ENCODE measurements at regions not wholly inside any gene's neighbourhood (a gene's known extent, or its start where the extent isn't known, plus 50 kb on each side); places are given as distances from the start of the nearest gene placed in this dataset.

DNA sequence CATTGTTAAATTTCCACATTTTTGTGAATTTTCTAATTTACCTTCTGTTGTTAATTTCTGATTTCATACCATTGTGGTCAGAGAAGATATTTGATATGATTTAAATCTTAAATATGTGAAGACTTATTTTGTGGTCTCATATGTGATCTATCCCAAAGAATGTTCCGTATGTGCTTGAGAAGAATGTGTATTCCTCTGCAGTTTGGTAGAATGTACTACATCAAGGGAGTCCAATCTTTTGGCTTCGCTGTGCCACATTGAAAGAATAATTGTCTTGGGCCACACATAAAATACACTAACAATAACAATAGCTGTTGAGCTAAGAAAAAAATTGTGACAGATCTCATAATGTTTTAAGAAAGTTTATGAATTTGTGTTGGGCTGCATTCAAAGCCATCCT, 140.7 kb upstream of the PRNP start:
- TF ChIP-seq CTCF (IDR thresholded peaks at IDR 0.05): no peak
- no peak for TF ChIP-seq POLR2A (IDR thresholded peaks at IDR 0.05)

Data from lower leg skin (tissue), 3 donors.